ENCODE measurements at regions not wholly inside any gene's neighbourhood (a gene's known extent, or its start where the extent isn't known, plus 50 kb on each side); places are given as distances from the start of the nearest gene placed in this dataset.

DNA sequence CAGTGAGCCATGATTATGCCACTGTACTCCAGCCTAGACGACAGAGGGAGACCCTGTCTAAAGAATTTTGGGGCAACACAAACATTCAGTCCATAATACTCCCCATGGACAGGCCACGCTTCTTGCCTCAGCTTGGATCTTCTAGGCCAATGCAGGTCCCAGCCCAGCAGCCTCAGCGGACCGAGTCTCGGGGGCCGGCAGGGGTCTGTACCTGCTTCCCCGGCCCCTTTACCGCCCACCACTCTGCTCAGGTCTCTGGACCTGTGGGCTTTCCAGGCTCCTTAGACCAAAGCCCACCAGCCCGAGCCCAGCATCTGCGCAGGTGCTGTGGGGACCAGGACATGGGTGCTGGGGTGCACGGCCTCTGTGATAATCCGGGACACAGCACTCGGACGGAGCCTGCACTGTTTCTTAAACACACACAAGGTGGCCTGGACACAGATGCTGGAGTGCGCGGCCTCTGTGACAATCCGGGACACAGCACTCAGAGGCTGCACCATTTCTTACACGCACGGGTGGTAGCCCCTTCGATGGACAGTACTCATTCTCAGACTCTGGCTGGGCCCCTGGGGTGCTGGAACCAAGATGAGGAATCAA lies 62.1 kb upstream of the GPC1 start:
- DNase-seq, result no peak

GRCh38 chr2:240374085-240374907 lies 61.2 kb upstream of the GPC1 start:
- no peak overlapping the region for H3K27ac ChIP-seq
- no peak for TF ChIP-seq CTCF (IDR thresholded peaks at IDR 0.05; ENCODE audit: low read depth, low read length)

More for the DNA sequence above, 62.1 kb upstream of the GPC1 start:
- Histone ChIP-seq H3K4me3 (ENCODE audit: low read depth, low read length) (no peak overlapping the region), H3K27me3 (ENCODE audit: insufficient read depth, low read depth, severe bottlenecking) (no peaks in the 10 kb centered on the region), H3K9me3 (ENCODE audit: severe bottlenecking) (no peaks in the 10 kb centered on the region), H3K27ac (no peak overlapping the region), H3K36me3 (no peaks in the 10 kb centered on the region)
- no peak for TF ChIP-seq CTCF (IDR thresholded peaks at IDR 0.05; ENCODE audit: low read depth, low read length)

GRCh38 chr2:240375024-240375645 lies 60.3 kb upstream of the GPC1 start:
- Histone ChIP-seq H3K4me3 (ENCODE audit: low read depth, low read length) (no peak overlapping the region), H3K27me3 (ENCODE audit: insufficient read depth, low read depth, severe bottlenecking) (no peaks in the 10 kb centered on the region), H3K36me3 (no peaks in the 10 kb centered on the region), H3K27ac (no peak overlapping the region), H3K9me3 (ENCODE audit: severe bottlenecking) (no peaks in the 10 kb centered on the region)
- no peak for DNase-seq
- no peak for TF ChIP-seq CTCF (IDR thresholded peaks at IDR 0.05; ENCODE audit: low read depth, low read length)

More at GRCh38 chr2:240374085-240374907, 61.2 kb upstream of the GPC1 start:
- DNase-seq, result no peak
- Histone ChIP-seq H3K27me3 (ENCODE audit: insufficient read depth, low read depth, severe bottlenecking) (no peaks in the 10 kb centered on the region), H3K4me3 (ENCODE audit: low read depth, low read length) (no peak overlapping the region), H3K36me3 (no peaks in the 10 kb centered on the region), H3K9me3 (ENCODE audit: severe bottlenecking) (no peaks in the 10 kb centered on the region)

DNA sequence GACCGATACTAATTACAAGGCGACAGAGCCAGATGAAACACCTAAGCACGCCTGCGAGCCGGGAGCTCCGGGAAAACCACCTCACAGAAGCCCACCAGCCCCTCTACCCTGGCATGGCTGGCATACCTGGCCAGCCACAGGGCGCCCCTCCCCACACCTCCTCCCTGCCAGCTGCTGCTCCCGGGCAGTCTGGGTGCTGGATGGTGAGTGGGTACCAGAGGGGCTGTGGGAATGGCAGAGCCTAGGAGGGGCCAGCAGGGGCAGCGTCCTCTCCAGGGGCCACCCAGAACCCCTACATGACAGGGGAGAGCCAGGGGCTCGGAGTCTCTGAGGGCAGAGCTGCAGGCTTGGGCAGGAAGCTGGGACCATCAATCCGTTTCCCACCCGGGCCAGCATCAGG lies 58.7 kb upstream of the GPC1 start:
- Histone ChIP-seq H3K36me3 (no peaks in the 10 kb centered on the region), H3K27me3 (ENCODE audit: insufficient read depth, low read depth, severe bottlenecking) (no peaks in the 10 kb centered on the region), H3K27ac (no peak overlapping the region), H3K9me3 (ENCODE audit: severe bottlenecking) (peaks cover 2% of the 10 kb centered on the region), H3K4me3 (ENCODE audit: low read depth, low read length) (no peak overlapping the region)
- TF ChIP-seq CTCF (IDR thresholded peaks at IDR 0.05; ENCODE audit: low read depth, low read length), result peak; percentile 35
- no peak for DNase-seq

GRCh38 chr2:240377366-240377765 lies 58.1 kb upstream of the GPC1 start:
- no peak overlapping the region for H3K4me3 ChIP-seq (ENCODE audit: low read depth, low read length)
- no peak for TF ChIP-seq CTCF (IDR thresholded peaks at IDR 0.05; ENCODE audit: low read depth, low read length)
- H3K36me3 ChIP-seq, result no peaks in the 10 kb centered on the region
- DNase-seq, result no peak
- H3K27me3 ChIP-seq (ENCODE audit: insufficient read depth, low read depth, severe bottlenecking), result no peaks in the 10 kb centered on the region
- H3K9me3 ChIP-seq (ENCODE audit: severe bottlenecking), result peaks cover 2% of the 10 kb centered on the region
- no peak overlapping the region for H3K27ac ChIP-seq
